Endothelial cell of umbilical vein (primary cell): ENCODE measurements at regions not wholly inside any gene's neighbourhood (a gene's known extent, or its start where the extent isn't known, plus 50 kb on each side); places are given as distances from the start of the nearest gene placed in this dataset.

Source experiments
- EZH2 ChIP-seq: IDR thresholded peaks from 2 replicates; pipeline ENCODE4 v1.6.1; 2012; ENCODE audit warnings: borderline replicate concordance, low read depth, mild to moderate bottlenecking, moderate library complexity, low read length, inconsistent platforms; ENCODE audit not compliant: severe bottlenecking
- POLR2A ChIP-seq: IDR thresholded peaks from 2 replicates; pipeline ENCODE4 v1.6.1; 2012; ENCODE audit warnings: low read depth, mild to moderate bottlenecking, control low read depth, low read length
- TF ChIP-seq, protein P1 (sequence below), 2 donors: IDR thresholded peaks; 1 replicate in 1 of 2; 2 replicates in 1 of 2; pipeline ENCODE4 v1.5.1; 2011; ENCODE audit warnings: low read length in 2 of 2, mild to moderate bottlenecking in 2 of 2, moderate library complexity in 2 of 2, control low read depth in 1 of 2, inconsistent platforms in 1 of 2, low read depth in 1 of 2; ENCODE audit not compliant: insufficient read depth in 1 of 2; ENCODE audit errors: extremely low read depth in 1 of 2
- TF ChIP-seq, protein P2 (sequence below): IDR thresholded peaks from 2 replicates; pipeline ENCODE4 v1.6.1; 2011; ENCODE audit not compliant: insufficient read depth, insufficient read length

DNA sequence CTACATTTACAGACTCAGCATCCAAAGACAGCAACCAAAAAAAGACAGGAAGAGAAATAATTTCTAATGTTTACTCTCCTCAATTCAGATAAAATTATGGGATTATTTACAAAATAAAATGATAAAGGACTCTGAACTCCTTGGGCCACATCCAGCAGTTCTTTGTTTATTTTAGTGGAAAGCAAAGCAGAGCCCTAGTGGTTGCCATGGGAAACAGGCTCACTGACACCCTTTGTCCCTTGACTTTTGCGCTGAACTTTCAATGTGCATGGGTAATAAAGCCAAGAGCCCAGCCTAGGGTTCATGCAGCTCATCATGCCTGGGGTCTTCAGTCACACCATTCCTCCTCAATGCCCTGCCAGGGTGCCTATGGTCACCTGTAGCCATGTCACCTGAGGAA lies 442.6 kb upstream of the IGFBP3 start:
- TF ChIP-seq EZH2: no peak
- TF ChIP-seq POLR2A: no peak
- TF ChIP-seq, protein P1, sequence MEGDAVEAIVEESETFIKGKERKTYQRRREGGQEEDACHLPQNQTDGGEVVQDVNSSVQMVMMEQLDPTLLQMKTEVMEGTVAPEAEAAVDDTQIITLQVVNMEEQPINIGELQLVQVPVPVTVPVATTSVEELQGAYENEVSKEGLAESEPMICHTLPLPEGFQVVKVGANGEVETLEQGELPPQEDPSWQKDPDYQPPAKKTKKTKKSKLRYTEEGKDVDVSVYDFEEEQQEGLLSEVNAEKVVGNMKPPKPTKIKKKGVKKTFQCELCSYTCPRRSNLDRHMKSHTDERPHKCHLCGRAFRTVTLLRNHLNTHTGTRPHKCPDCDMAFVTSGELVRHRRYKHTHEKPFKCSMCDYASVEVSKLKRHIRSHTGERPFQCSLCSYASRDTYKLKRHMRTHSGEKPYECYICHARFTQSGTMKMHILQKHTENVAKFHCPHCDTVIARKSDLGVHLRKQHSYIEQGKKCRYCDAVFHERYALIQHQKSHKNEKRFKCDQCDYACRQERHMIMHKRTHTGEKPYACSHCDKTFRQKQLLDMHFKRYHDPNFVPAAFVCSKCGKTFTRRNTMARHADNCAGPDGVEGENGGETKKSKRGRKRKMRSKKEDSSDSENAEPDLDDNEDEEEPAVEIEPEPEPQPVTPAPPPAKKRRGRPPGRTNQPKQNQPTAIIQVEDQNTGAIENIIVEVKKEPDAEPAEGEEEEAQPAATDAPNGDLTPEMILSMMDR (IDR thresholded peaks at IDR 0.05; ENCODE audit: extremely low read depth in 1 of 2, insufficient read depth in 1 of 2, low read depth in 1 of 2, low read length in 2 of 2): no peak
- TF ChIP-seq, protein P2, sequence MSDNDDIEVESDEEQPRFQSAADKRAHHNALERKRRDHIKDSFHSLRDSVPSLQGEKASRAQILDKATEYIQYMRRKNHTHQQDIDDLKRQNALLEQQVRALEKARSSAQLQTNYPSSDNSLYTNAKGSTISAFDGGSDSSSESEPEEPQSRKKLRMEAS: no peak
